Progenitor cell of endocrine pancreas (in vitro differentiated cells): ENCODE measurements at regions not wholly inside any gene's neighbourhood (a gene's known extent, or its start where the extent isn't known, plus 50 kb on each side); places are given as distances from the start of the nearest gene placed in this dataset.

ENCODE experiments used
- DNase-seq: peaks from one replicate; pipeline ENCODE4 v3.0.0; 2021; ENCODE audit warnings: low spot score; ENCODE audit not compliant: unreplicated experiment
- H3K27ac Mint-ChIP-seq: 2 replicates; pipeline ENCODE4 v1.8.0; 2021; ENCODE audit warnings: mild to moderate bottlenecking, moderate library complexity, mixed read lengths
- H3K27me3 Mint-ChIP-seq: 2 replicates; pipeline ENCODE4 v1.8.0; 2021; ENCODE audit warnings: mixed read lengths
- H3K36me3 Mint-ChIP-seq: 2 replicates; pipeline ENCODE4 v1.8.0; 2022; ENCODE audit warnings: mixed read lengths; ENCODE audit not compliant: insufficient read depth
- H3K4me1 Mint-ChIP-seq: 2 replicates; pipeline ENCODE4 v1.8.0; 2021; ENCODE audit warnings: low read depth, mixed read lengths
- H3K4me3 Mint-ChIP-seq: 2 replicates; pipeline ENCODE4 v1.8.0; 2021; ENCODE audit warnings: low read depth, mild to moderate bottlenecking, moderate library complexity, mixed read lengths
- H3K9me3 Mint-ChIP-seq: 2 replicates; pipeline ENCODE4 v1.8.0; 2021; ENCODE audit warnings: low read depth, mixed read lengths
- CTCF ChIP-seq: fragments of 200-600 bp; sonication (generic); IDR thresholded peaks from one replicate; pipeline ENCODE4 v1.5.0; 2021; ENCODE audit warnings: antibody characterized with exemption, mild to moderate bottlenecking; ENCODE audit not compliant: unreplicated experiment

- Mint-ChIP-seq H3K4me3 (no peak overlapping the region), H3K36me3 (no peaks in the 10 kb centered on the region), H3K27ac (no peak overlapping the region), H3K9me3 (no peaks in the 10 kb centered on the region), H3K27me3 (peaks cover 6% of the 10 kb centered on the region), H3K4me1 (peaks cover 2% of the 10 kb centered on the region)
- no peak for TF ChIP-seq CTCF
- DNase-seq = no peak
Observed at GRCh38 chr18:25659541-25659940, 307.6 kb upstream of the ZNF521 start.

- TF ChIP-seq CTCF = no peak
- no peak for DNase-seq
- Mint-ChIP-seq H3K4me1 (peaks cover 2% of the 10 kb centered on the region), H3K36me3 (no peaks in the 10 kb centered on the region), H3K27me3 (peaks cover 6% of the 10 kb centered on the region), H3K27ac (peak overlapping the region; percentile 54), H3K4me3 (no peak overlapping the region), H3K9me3 (no peaks in the 10 kb centered on the region)
Observed at GRCh38 chr18:25658476-25658875, 306.5 kb upstream of the ZNF521 start.

GRCh38 chr18:25651553-25651952 is 299.6 kb upstream of the ZNF521 start:
- H3K27me3 Mint-ChIP-seq = peaks cover 2% of the 10 kb centered on the region
- no peak overlapping the region for H3K4me3 Mint-ChIP-seq
- no peaks in the 10 kb centered on the region for H3K9me3 Mint-ChIP-seq
- H3K4me1 Mint-ChIP-seq = peaks cover 6% of the 10 kb centered on the region
- no peak overlapping the region for H3K27ac Mint-ChIP-seq
- no peak for TF ChIP-seq CTCF
- no peaks in the 10 kb centered on the region for H3K36me3 Mint-ChIP-seq
- DNase-seq = no peak

- Mint-ChIP-seq H3K27ac (no peak overlapping the region), H3K9me3 (peaks cover 3% of the 10 kb centered on the region), H3K36me3 (no peaks in the 10 kb centered on the region), H3K4me3 (no peak overlapping the region), H3K4me1 (peaks cover 6% of the 10 kb centered on the region), H3K27me3 (peaks cover 1% of the 10 kb centered on the region)
- TF ChIP-seq CTCF = no peak
- no peak for DNase-seq
Observed at GRCh38 chr18:25650201-25650941, 298.4 kb upstream of the ZNF521 start.

GRCh38 chr18:25648716-25649260 is 296.8 kb upstream of the ZNF521 start:
- H3K36me3 Mint-ChIP-seq = no peaks in the 10 kb centered on the region
- TF ChIP-seq CTCF = no peak
- no peaks in the 10 kb centered on the region for H3K27me3 Mint-ChIP-seq
- no peak overlapping the region for H3K4me3 Mint-ChIP-seq
- H3K9me3 Mint-ChIP-seq = peaks cover 3% of the 10 kb centered on the region
- H3K27ac Mint-ChIP-seq = no peak overlapping the region
- H3K4me1 Mint-ChIP-seq = peaks cover 6% of the 10 kb centered on the region
- no peak for DNase-seq
